ENCODE measurements at regions not wholly inside any gene's neighbourhood (a gene's known extent, or its start where the extent isn't known, plus 50 kb on each side); places are given as distances from the start of the nearest gene placed in this dataset.
"Not testable (repeated sequence)": the region's sequence is repeated elsewhere in the genome, so short reads cannot be mapped to it uniquely, and the experiment has no call there.

DNA sequence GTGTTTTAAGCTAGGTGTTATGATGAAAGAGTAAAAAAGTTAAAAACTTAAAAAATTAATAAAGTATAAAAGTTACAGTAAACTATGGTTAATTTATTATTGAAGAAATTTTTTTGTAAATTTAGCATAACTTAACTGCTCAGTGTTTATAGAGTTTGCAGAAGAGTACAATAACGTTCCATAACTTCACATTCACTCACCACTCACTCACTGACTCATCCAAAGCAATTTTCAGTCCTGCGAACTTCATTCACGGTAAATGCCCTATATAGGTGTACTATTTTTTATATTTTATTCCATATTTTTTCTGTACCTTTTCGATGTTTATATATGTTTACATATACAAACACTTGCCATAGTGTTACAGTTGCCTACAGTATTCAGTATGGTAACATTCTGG lies 694.8 kb upstream of the SLC39A10 start:
- no peak for DNase-seq (ENCODE audit: low spot score)

DNA sequence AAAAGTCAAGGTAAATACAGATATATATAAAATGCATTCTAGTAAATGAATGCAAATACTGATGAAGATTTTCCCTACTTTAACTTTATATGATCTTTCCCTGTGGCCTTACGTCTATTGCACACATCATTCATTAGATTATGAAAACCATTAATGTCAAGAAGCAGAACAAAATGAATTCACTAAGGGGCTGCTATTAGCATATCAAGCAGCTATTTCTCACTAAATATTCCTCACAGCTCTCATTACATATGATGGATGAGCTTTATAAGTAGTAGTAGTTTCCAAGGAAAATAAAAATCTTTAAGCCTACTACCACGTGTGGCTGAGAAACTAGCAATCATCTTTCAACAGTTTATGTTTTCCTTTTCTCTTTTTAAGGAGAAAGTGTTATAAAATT lies 702.8 kb upstream of the SLC39A10 start:
- DNase-seq (ENCODE audit: low spot score) = no peak

DNA sequence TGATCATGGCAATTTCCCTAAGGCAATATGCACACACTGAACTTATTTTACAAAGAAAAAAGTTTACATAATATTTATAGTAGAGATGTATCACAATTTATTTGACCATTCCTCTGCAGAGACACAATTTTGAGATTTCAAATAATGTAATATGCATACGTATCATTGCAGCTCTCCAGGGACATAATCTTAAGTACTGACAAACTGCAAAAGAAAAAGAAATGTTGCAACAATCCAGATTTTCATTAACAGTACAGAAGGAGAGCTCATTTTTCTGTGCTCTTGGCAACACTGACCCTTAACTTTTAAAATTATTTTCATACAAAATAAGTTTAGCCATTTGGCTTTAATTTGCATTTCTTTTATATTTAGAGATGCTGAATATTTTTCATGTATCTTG lies 710.2 kb upstream of the SLC39A10 start:
- DNase-seq (ENCODE audit: low spot score) = no peak

DNA sequence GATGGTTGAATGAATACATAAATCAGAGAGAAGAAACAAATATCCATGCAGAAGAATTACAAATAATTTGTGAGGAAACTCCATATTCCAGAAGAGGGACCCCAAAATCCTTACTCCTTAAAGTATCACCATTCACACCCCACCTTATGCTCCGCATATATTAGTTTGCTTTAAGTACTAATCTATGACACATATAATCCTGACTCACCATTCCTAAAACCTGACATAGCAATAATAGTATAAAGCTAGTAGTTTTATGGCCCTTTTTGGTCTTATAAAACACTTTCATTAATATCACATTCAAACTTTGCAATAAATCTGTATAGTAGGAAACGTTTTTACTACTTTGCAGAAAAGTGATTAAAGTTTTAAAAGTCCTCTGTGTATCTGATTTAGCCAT lies 719.0 kb upstream of the SLC39A10 start:
- no peak for DNase-seq (ENCODE audit: low spot score)

DNA sequence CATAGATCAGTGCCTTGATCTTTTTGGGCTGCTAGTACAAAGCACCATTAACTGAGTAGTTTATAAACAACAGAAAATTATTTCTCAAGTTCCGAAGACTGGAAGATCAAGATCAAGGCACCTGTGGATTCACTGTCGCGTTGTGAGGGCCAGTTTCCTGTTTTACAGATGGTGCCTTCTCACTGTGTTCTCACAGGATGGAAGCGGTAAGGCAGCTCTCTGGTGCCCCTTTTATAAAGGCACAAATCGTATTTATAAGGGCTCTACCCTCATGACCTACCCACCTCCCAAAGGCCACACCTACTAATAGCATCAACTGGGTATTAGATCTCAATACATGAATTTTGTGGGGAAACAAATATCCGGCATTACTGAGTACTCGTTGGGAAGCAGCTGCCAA lies 729.5 kb upstream of the SLC39A10 start:
- no peak for DNase-seq (ENCODE audit: low spot score)

DNA sequence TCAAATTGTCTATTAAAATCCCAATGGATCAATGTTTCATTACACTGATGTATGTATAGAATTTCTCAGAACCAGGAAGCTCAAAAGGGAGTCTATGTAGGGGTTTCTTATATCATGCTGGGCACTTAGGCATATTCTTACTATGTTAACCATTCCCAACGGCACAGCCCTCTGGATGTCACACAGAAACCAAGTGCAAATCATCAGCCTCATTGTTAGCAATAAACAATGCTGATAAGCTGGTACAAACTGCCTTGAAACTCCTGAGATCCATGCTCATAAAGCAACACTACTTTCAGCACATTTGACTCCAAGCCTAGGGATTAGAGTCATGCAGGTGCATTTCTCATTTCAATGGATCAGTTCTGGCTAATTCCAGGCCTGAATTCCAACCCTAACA lies 730.2 kb upstream of the SLC39A10 start:
- DNase-seq (ENCODE audit: low spot score) = no peak

DNA sequence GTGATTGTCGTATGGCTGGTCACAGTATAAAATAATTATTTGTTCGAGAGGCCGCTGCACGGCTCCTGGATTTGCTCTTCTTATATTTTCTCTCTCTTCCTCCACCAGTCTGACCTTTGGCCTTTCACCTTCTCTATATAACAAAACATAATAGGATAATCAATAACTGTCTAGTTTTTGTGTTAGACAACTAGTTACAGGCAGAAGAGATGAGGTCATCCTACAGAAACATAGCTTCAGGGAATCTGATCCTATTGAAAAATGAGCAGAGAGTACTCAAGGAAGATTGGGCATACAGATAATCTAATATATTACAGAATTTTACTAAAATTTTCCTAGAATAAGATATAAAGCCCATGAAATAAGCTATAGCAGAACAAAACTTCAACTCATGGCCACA lies 731.3 kb upstream of the SLC39A10 start:
- no peak for DNase-seq (ENCODE audit: low spot score)

DNA sequence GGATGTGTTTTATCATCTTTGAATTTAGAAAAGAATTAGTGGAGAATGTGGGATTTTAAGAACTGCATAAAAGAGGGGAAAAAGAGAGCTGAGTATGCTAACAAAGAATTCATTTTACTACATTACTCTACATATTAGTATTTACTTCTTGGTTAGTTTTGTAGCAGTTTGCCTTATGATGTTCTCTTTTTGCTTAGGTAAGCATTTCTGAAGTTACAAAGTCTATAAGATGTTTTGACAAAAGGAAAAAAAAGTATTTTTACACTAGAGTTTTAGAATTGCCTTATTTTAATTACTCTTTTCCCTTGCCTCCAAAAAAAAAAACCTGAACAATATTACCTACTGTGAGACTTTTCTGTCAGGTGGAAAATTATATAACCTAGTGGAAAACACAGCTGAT lies 739.5 kb upstream of the SLC39A10 start:
- DNase-seq (ENCODE audit: low spot score) = no peak

DNA sequence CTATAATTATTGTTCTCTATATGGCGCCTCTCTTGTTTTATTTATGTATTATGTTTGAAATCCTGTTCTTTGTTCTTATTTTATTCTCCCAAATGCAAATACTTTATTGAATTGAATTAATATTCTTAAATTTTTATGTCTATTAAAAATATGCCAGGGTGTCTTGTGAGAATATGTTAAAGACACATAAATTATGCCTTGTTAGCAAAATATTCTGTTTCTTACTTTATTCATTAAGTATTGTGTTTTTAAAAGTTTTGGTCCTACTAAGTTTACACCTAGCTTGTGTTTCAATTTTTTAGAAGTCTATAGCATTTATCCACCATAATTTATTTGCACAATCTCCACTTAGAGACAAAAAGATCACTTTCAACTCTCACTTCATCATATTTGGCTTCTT lies 741.5 kb upstream of the SLC39A10 start:
- no peak for DNase-seq (ENCODE audit: low spot score)

DNA sequence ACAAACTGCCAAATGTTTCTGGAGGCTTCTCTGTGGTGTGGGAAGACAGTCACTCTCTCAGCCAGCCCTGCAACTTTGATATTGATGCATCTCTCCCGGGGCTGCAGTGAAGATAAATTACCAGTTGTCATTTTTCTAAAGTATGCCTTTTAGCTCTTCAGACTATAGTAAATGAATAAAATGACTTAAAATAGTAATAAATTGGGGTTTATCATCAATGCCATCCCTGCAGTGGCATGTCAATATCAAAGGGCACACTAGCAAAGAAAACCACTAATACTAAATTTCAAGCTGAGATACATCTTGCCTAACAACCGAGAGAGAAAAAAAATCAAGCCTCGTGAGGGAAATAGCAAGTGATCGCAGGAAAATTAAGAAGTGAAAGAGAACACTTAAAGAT lies 749.5 kb upstream of the SLC39A10 start:
- DNase-seq (ENCODE audit: low spot score) = no peak

DNA sequence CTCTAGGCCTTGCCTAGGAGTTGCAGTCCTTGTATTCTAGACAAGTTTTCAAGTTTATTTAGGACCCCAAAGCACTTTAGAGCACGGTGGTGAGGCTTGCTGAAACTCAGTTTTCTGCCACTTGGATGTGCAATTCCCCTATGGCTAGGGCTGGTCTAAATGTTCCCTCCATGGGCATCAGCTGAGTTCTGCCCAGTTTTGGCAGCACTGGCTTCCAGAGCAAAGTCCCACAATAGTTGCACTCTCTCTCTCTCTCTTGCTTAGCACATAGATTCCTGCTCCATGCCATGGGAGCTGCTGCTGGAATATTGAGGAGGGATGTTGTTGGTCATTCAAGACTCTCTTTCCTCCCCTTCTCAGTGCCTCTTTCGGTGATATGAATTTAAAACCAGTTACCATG lies 760.2 kb upstream of the SLC39A10 start:
- no peak for DNase-seq (ENCODE audit: low spot score)

DNA sequence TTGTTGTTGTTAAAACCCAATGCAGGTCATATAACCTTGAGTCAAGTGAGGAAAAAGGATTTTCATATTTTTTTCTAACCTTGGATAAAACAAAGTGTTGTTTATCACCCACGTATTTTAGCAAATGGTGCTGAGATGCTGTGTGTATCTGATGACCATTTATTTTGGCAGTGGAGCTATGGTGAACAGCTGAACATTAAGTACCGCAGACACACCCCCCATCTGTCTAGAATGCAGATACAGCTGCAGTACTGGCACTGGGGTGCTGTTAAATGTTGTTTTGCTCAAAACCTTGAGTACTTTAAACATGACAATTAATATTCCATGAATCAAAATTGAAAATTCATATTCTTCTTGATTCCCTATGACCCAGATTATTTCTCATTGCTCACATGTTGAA lies 773.3 kb upstream of the SLC39A10 start:
- DNase-seq (ENCODE audit: low spot score) = no peak

DNA sequence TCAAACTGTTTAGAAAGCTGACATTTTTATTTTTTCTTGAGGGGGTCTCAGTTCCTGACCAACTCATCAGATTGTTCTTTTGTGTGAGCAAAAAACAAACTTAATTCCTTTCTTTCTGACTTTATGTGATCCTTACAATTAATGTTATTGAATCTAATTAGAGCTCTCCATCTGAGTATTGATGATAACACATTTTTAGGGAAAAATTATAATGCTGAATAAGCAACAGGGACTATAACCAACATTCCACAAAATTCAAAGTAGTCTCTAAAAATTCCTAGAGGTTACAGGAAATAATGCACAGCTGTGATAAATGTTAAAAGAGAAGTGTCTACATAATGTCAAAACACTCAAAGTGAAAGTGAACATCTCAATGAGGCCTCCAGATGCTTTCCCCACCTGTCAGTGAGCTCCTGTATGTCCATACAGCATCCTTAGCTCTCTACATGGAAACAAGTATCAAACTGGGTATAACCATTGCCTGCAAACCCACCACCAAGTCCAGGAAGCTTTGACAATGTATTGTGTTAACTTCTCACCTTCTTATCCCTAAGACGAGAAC lies 786.0 kb upstream of the SLC39A10 start:
- DNase-seq (ENCODE audit: low spot score) = no peak

DNA sequence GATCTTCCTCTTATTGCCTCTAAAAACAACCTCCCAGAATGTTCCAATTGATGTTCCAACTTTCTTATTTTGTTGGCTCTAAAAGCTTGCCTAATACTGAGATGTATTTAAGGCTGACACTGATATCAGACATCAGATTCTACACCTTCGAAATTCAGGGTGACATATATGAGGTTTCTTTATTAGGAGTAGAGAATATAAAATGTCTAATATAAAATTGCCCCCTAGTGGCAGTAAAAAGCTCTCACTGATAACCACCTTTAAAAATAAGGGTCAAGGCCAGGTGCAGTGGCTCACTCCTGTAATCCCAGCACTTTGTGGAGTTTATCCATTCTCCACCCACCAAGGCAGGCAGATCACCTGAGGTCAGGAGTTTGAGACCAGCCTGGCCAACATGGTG lies 789.7 kb upstream of the SLC39A10 start:
- no peak for DNase-seq (ENCODE audit: low spot score)

DNA sequence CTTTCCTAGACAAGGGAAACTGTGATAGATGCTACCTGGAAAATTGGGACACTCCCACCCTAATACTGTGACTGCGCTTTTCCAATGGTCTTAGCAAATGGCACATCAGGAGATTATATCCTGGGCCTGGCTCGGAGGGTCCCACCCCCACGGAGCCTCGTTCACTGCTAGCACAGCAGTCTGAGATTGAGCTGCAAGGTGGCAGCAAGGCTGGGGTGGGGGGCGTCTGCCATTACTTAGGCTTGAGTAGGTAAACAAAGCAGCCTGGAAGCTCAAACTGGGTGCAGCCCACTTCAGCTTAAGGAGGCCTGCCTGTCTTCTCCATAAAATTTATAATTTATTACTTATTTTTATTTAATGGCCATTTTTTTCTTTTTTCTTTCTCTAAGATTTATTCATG lies 802.1 kb upstream of the SLC39A10 start:
- no peak for DNase-seq (ENCODE audit: low spot score)

DNA sequence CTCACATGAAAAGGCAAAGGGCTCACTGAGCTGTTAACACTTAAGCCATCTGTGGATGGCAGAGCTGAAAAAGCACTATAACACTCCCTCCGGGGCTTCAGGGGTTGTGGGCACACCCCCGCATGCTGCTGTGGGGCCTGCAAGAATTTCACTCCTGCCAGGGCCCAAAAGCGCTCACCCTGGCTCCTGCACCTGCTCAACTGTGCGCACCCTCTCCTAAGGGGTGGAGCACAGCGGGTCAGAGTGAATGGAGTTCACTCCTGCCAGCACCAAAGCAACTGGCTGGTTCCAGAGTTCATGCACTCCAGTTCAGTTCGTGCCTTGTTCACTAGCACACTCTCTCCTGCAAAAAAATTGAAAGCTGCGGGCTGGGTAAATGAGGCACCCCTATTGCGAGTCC lies 814.2 kb upstream of the SLC39A10 start:
- DNase-seq (ENCODE audit: low spot score) = no peak

DNA sequence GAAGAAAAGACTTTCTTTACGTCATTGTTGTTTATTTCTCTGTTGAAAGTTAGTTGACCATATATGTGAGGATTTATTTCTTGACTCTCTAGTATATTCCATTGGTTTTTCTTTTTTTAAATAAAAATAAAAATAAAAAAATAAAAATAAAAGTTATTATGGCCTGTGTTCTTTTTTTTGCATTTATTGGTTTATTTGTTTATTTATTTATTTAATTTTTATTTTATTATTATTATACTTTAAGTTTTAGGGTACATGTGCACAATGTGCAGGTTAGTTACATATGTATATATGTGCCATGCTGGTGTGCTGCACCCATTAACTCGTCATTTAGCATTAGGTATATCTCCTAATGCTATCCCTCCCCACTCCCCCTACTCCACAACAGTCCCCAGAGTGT lies 822.7 kb upstream of the SLC39A10 start:
- not testable (repeated sequence) for DNase-seq (ENCODE audit: low spot score)

DNA sequence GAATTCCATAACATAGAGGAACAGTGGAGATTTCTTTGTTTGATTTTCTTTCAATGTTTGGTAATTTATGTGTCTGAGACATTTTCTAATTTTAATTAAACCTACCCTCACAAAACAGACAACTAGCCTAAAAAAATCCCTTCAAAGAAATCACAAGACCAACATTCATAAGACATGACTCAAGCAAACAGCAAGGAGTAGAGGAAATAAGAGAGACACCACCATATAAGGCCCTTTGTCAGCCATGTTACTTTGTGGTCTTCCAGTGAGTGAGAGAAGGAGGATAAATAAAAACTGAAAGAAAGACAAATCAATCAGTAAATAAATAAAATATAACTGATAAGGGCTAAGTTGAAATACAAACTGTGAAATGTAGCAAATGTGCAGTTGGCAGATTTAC lies 830.8 kb upstream of the SLC39A10 start:
- DNase-seq (ENCODE audit: low spot score) = no peak

DNA sequence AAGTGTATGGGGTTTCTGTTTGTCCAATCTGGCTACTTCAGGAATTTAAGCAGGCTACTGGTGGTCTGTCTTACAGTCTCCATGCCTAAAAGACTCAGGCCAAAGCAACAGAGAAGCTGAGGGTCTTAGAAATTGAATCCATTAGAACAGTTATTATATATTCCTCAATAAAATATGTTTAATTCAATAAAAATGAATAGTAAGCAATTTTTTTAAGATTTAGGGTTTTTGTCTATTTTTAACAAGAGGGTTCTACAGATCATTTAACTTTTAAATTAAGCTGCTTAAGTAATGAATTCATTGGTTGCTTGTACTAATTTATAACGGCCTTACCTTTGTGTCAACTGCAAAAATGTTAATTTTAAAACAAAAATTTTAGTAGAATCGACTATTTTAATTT lies 832.6 kb upstream of the SLC39A10 start:
- no peak for DNase-seq (ENCODE audit: low spot score)

DNA sequence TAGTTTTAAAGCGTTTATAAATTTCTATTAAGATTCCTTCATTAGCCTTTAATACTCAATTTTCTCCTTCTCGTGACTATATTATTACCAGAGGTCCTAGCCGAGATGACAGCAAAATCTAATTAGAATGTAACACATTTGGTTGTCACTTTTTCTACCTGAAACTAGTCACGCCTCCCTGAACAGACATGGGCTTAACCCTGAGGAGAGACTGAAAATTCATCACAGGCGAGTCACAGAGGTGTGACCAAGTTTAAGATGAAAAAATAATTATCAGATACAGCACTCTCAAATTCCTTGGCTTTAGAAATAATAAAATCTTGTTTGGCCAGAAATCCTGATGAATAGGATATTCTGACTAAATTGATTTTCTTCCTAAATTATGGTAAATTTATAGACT lies 834.4 kb upstream of the SLC39A10 start:
- no peak for DNase-seq (ENCODE audit: low spot score)

DNA sequence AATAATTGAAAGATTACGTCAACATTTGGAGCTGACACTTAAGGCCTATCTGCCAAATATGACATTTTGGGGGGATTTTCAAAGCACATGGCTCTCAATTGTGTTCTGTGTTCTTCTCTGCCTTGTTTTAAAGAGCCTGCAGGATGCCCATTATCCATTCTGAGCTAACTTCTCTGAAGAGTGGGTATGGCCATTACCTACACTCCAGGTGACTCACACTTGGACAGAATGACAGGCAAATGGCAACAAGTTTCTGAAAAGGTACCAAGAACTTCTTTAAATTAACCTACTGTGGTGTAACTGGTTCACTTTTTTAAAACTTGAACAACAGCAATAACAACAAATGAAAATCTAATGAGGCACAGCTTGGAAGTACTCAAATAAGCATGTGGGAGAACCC lies 834.9 kb upstream of the SLC39A10 start:
- DNase-seq (ENCODE audit: low spot score) = no peak

DNA sequence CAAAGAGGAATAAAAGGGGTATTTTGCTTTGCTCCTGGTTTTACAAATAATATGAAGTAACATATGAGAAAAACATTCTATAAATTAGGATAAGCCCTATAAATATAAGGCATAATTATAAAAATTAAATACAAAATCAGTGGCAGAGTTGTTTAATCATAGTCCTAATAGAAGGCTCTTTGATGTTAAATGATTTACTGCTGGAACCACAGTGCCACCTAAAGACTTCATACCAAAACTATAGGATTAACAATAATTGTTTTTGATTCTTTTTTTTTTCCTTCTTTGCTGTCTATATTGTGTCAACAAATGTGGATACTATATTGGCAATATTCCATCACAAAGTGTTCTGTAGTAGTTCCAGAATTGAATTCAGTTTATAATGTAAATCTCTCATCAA lies 837.7 kb upstream of the SLC39A10 start:
- no peak for DNase-seq (ENCODE audit: low spot score)

DNA sequence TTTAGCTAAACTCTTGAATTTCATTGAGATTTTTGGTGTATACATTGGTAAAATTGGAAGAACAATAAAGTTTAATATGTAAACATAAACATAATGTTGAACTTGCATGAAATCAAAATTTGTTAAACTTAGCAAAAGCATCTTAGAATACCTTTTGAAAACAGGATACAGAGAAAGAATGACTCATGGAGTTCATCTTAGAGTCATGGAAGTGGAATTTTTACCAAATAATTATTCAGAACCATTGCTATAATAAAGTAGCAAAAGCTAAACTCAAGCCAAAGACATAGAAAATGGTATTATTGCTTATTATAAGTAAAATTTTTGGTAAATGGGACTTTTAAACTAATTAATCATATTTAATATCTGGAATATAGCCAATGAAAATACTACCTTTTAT lies 841.6 kb upstream of the SLC39A10 start:
- DNase-seq (ENCODE audit: low spot score) = no peak

DNA sequence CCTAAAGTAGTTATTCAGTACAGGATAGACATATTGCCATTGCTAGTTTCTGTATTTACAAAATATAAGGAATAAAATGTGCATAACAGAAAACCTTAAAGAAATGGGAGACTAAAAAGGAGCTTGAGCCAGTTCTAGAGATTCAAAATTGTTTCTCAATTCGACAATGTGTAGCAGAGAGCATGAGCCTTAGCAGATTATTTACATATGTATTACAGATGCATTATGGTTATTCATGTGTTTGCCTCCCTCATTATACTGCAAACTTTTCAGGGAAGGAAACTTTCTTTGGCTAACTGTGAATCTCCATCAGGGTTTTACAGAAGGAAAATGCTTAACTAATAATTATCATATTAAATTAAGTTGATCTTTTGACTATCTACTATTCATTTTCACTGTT lies 854.4 kb upstream of the SLC39A10 start:
- no peak for DNase-seq (ENCODE audit: low spot score)

DNA sequence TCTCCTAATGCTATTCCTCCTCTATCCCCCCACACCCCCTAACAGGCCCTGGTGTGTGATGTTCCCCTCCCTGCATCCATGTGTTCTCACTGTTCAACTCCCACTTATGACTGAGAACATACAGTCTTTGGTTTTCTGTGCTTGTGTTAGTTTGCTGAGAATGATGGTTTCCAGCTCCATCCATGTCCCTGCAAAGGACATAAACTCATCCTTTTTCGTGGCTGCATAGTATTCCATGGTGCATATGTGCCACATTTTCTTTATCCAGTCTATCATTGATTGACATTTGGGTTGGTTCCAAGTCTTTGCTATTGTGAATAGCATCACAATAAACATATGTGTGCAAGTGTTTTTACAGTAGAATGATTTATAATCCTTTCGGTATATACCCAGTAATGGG lies 870.0 kb upstream of the SLC39A10 start:
- not testable (repeated sequence) for DNase-seq (ENCODE audit: low spot score)

Data from hematopoietic multipotent progenitor cell treated with erythropoietin and hydrocortisone succinate and interleukin-3 and kit ligand, for 15 days (in vitro differentiated cells).